Testis (tissue), 2 donors: ENCODE measurements at regions not wholly inside any gene's neighbourhood (a gene's known extent, or its start where the extent isn't known, plus 50 kb on each side); places are given as distances from the start of the nearest gene placed in this dataset.

Experiments
- DNase-seq: peaks from one replicate; pipeline ENCODE4 v3.0.0-alpha.2; 2019
- H3K27ac ChIP-seq, 2 donors: fragments of 200-600 bp; sonication (generic); one replicate each; pipeline ENCODE4 v1.5.1; 2019
- H3K27me3 ChIP-seq: fragments of 200-600 bp; sonication (generic); one replicate; pipeline ENCODE4 v1.5.1; 2019
- H3K36me3 ChIP-seq: fragments of 200-600 bp; sonication (generic); one replicate; pipeline ENCODE4 v1.5.1; 2017; ENCODE audit warnings: low read depth; ENCODE audit errors: missing control alignments
- H3K4me1 ChIP-seq: fragments of 200-600 bp; sonication (generic); one replicate; pipeline ENCODE4 v1.5.1; 2019
- H3K4me3 ChIP-seq, 2 donors: fragments of 200-600 bp; sonication (generic); one replicate each; pipeline ENCODE4 v1.5.1; 2017 to 2019
- H3K9me3 ChIP-seq: fragments of 200-600 bp; sonication (generic); one replicate; pipeline ENCODE4 v1.5.1; 2017
- CTCF ChIP-seq, 3 experiments: fragments of 450-650 bp in 2 of 3; fragments of 200-600 bp in 1 of 3; sonication (generic) in 1 of 3; IDR thresholded peaks; one replicate each; pipeline ENCODE4 v1.5.1; 2016 to 2019; ENCODE audit warnings: antibody characterized with exemption in 3 of 3, mild to moderate bottlenecking in 2 of 3, moderate library complexity in 1 of 3
- POLR2A ChIP-seq: fragments of 450-650 bp; IDR thresholded peaks from one replicate; pipeline ENCODE4 v1.6.1; 2017; ENCODE audit warnings: antibody characterized with exemption, mild to moderate bottlenecking, moderate library complexity
- WGBS, 2 donors: methylation state at CpG; one replicate each; pipeline ENCODE4 v1.1.5; 2018; 5-methylcytosine and 5-hydroxymethylcytosine counted together
- intact Hi-C: fragments of 100-400 bp; cut with DNase I; formaldehyde crosslinking; loops from one replicate; pipeline ENCODE4 v1.15.1; 2023; ENCODE audit warnings: low total_unique reads

- 95 to 97% methylated on average over 4 of the region's 4 CpGs for WGBS, 2 donors
- DNase-seq, result no peak
- intact Hi-C loops, result no loop called here
- TF ChIP-seq POLR2A (no peak), CTCF (IDR thresholded peaks at IDR 0.05) (no peak)
- Histone ChIP-seq H3K27ac (no peak overlapping the region), H3K27me3 (no peaks in the 10 kb centered on the region), H3K9me3 (no peaks in the 10 kb centered on the region), H3K36me3 (no peaks in the 10 kb centered on the region), H3K4me3 (no peak overlapping the region), H3K4me1 (no peaks in the 10 kb centered on the region)
These were observed 473.6 kb upstream of the ZFHX3 start for GRCh38 chr16:73521499-73521898.

- Histone ChIP-seq H3K27me3 (no peaks in the 10 kb centered on the region), H3K4me1 (no peaks in the 10 kb centered on the region), H3K4me3 (no peak overlapping the region), H3K9me3 (no peaks in the 10 kb centered on the region), H3K36me3 (no peaks in the 10 kb centered on the region), H3K27ac (no peak overlapping the region)
- intact Hi-C loops, result no loop called here
- TF ChIP-seq POLR2A (no peak), CTCF (IDR thresholded peaks at IDR 0.05) (no peak)
- no peak for DNase-seq
- 84% methylated on average over 4 of the region's 4 CpGs for WGBS, 2 donors
These were observed 467.7 kb upstream of the ZFHX3 start for GRCh38 chr16:73515616-73516015.

GRCh38 chr16:73510852-73511251 lies 462.9 kb upstream of the ZFHX3 start:
- intact Hi-C loops, result no loop called here
- TF ChIP-seq POLR2A (no peak), CTCF (IDR thresholded peaks at IDR 0.05) (no peak)
- no peaks in the 10 kb centered on the region for H3K9me3 ChIP-seq
- H3K4me1 ChIP-seq, result no peaks in the 10 kb centered on the region
- no peak overlapping the region for H3K4me3 ChIP-seq
- H3K27me3 ChIP-seq, result no peaks in the 10 kb centered on the region
- DNase-seq, result no peak
- H3K27ac ChIP-seq, result no peak overlapping the region
- WGBS, 2 donors, result 91 to 94% methylated on average over 3 of the region's 3 CpGs
- no peaks in the 10 kb centered on the region for H3K36me3 ChIP-seq

- no peak overlapping the region for H3K27ac ChIP-seq
- H3K9me3 ChIP-seq, result no peaks in the 10 kb centered on the region
- no peak overlapping the region for H3K4me3 ChIP-seq
- no peaks in the 10 kb centered on the region for H3K36me3 ChIP-seq
- no peaks in the 10 kb centered on the region for H3K27me3 ChIP-seq
- DNase-seq, result no peak
- 93 to 94% methylated on average over 13 of the region's 13 CpGs for WGBS, 2 donors
- TF ChIP-seq CTCF (IDR thresholded peaks at IDR 0.05), result no peak
- TF ChIP-seq POLR2A, result no peak
- intact Hi-C loops, result no loop called here
- H3K4me1 ChIP-seq, result no peaks in the 10 kb centered on the region
These were observed 458.7 kb upstream of the ZFHX3 start for GRCh38 chr16:73506568-73507056.

- Histone ChIP-seq H3K9me3 (no peaks in the 10 kb centered on the region), H3K4me1 (no peaks in the 10 kb centered on the region), H3K27ac (no peak overlapping the region), H3K27me3 (no peaks in the 10 kb centered on the region), H3K4me3 (no peak overlapping the region), H3K36me3 (no peaks in the 10 kb centered on the region)
- 82 to 85% methylated on average over 5 of the region's 5 CpGs for WGBS, 2 donors
- intact Hi-C loops, result no loop called here
- TF ChIP-seq POLR2A (no peak), CTCF (IDR thresholded peaks at IDR 0.05) (no peak)
- DNase-seq, result no peak
These were observed 457.6 kb upstream of the ZFHX3 start for GRCh38 chr16:73505577-73505976.
